ENCODE measurements at regions not wholly inside any gene's neighbourhood (a gene's known extent, or its start where the extent isn't known, plus 50 kb on each side); places are given as distances from the start of the nearest gene placed in this dataset.

DNA sequence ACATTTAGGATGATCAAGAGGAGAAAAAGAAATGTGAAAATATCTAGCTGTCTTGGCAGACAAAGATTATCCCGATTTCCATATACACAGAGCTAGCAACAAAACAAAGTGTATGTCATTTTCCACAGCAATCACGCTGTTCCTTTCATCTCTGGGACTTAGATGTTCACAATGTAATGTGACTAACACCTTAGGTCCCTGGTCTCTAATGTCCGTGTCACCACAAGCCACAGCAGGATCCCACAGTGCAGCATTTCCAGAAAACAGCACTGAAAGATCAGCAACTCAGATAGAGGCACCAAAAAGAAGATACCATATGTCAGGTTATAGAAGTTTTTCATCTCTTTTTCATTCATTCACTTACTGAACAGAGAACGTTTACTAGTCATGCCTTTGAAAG, 118.0 kb upstream of the TNPO1 start:
- no peak for TF ChIP-seq CTCF (IDR thresholded peaks at IDR 0.05; ENCODE audit: low read depth, low read length, missing control alignments)
- no peak for DNase-seq
- H3K27me3 ChIP-seq (replicated peaks): no peaks in the 10 kb centered on the region
- in situ Hi-C loops (cut with HindIII; ENCODE audit: low pct_ligation_motif_present, low sequenced_read_pairs): no loop called here
- no peaks in the 10 kb centered on the region for H3K36me3 ChIP-seq (replicated peaks)
- no peak overlapping the region for H3K4me3 ChIP-seq (ENCODE audit: low read depth, low read length)
- no peak overlapping the region for H3K27ac ChIP-seq

DNA sequence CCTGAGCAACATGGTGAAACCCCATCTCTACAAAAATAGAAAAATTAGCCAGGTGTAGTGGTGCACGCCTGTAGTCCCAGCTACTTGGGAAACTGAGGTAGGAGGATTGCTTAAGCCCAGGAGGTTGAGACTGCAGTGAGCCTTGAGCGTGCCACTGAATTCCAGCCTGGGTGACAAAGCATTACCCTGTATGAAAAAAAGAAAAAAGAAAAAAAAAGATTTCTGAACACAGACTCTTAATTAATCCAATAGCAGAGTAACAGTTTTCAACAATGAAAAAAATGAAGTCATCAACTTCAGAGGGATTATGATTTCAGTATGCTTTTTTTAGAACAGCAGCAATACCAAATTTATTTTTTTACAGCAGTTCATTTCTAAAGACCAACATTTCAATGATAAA, 118.8 kb upstream of the TNPO1 start:
- no peak for TF ChIP-seq CTCF (IDR thresholded peaks at IDR 0.05; ENCODE audit: low read depth, low read length, missing control alignments)
- no peak overlapping the region for H3K27ac ChIP-seq
- H3K4me3 ChIP-seq (ENCODE audit: low read depth, low read length): no peak overlapping the region
- H3K27me3 ChIP-seq (replicated peaks): no peaks in the 10 kb centered on the region
- H3K36me3 ChIP-seq (replicated peaks): no peaks in the 10 kb centered on the region
- DNase-seq: no peak
- in situ Hi-C loops (cut with HindIII; ENCODE audit: low pct_ligation_motif_present, low sequenced_read_pairs): no loop called here

DNA sequence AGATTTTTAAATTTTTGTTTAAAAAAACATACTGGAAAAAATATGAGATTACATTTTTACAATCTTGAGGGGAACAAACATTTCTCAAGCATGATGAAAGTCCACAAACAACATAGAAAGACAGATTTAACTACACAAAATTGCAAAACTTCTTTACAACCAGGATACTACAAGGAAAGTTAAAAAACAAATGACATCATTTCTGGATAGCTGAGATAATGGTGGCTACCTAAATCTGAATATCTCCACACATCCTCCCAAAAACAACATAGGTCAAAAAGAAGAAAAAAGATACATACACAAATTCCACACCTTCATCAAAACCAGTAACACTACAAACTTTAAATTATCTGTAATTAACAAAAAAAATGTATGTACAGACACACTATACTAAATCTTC, 120.8 kb upstream of the TNPO1 start:
- H3K36me3 ChIP-seq (replicated peaks): no peaks in the 10 kb centered on the region
- DNase-seq: no peak
- no peak overlapping the region for H3K27ac ChIP-seq
- no peaks in the 10 kb centered on the region for H3K27me3 ChIP-seq (replicated peaks)
- in situ Hi-C loops (cut with HindIII; ENCODE audit: low pct_ligation_motif_present, low sequenced_read_pairs): no loop called here
- TF ChIP-seq CTCF (IDR thresholded peaks at IDR 0.05; ENCODE audit: low read depth, low read length, missing control alignments): no peak
- no peak overlapping the region for H3K4me3 ChIP-seq (ENCODE audit: low read depth, low read length)

- TF ChIP-seq CTCF (IDR thresholded peaks at IDR 0.05; ENCODE audit: low read depth, low read length, missing control alignments): no peak
- in situ Hi-C loops (cut with HindIII; ENCODE audit: low pct_ligation_motif_present, low sequenced_read_pairs): no loop called here
- Histone ChIP-seq H3K27me3 (replicated peaks) (no peaks in the 10 kb centered on the region), H3K27ac (no peak overlapping the region), H3K36me3 (replicated peaks) (no peaks in the 10 kb centered on the region), H3K4me3 (ENCODE audit: low read depth, low read length) (no peak overlapping the region)
- DNase-seq: no peak
Observed at GRCh38 chr5:72694856-72695255, 121.6 kb upstream of the TNPO1 start.

DNA sequence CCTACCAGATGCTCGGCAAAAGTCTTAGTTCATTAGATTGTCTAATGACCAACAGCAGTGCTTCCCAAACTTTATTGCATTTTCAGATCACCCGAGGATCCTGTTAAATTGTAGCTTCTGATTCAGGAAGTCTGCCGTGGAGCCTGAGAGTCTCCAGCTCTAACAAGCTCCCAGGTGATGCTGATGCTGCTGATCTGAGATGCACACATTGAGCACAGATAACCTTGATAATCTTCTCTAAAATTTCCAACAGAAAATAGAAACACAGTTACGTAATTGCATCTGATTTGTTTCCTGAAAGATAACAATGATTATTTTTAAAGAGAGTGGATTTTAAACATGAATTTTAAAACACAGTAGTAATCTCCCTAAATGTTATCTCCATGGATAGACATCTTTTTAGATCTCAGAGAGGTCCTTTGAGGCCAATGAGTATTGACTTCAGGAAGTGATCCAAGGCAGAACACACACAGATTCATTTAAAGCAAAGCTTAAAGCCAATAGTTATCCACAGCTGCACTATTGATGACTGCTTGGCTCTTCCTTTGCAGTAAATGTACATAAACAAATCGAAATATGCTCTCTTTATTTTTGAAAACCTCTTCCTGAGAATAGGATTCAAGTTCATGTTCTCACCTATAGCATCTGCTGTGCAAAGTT, 122.8 kb upstream of the TNPO1 start:
- no peak for TF ChIP-seq CTCF (IDR thresholded peaks at IDR 0.05; ENCODE audit: low read depth, low read length, missing control alignments)

More for the DNA sequence above, 122.8 kb upstream of the TNPO1 start:
- Histone ChIP-seq H3K36me3 (replicated peaks) (no peaks in the 10 kb centered on the region), H3K27me3 (replicated peaks) (no peaks in the 10 kb centered on the region), H3K4me3 (ENCODE audit: low read depth, low read length) (no peak overlapping the region), H3K27ac (no peak overlapping the region)
- DNase-seq: no peak
- in situ Hi-C loops (cut with HindIII; ENCODE audit: low pct_ligation_motif_present, low sequenced_read_pairs): no loop called here

Data from brain microvascular endothelial cell (primary cell).